ENCODE measurements at regions not wholly inside any gene's neighbourhood (a gene's known extent, or its start where the extent isn't known, plus 50 kb on each side); places are given as distances from the start of the nearest gene placed in this dataset.

DNA sequence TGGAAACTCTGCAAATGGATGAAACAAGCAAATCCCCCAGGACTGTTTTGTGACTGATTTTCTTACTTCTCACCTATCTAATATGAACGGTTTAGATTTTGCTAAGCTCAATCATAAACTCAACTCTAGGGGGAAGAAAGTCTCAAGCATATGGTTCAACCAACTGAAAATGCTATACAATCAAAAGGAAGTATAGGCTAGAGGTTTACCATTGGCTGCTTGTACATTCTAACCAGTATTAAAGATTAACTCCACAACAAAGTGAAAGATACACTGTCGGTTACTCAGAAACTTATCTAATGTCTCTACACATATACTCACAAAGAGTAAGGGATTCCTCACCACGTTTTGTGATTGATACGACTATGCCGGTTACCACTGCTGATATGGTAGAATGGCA is 281.8 kb upstream of the SOX5 start:
- H3K9ac ChIP-seq (ENCODE audit: low read depth, low read length), result no peak overlapping the region
- H3K4ac ChIP-seq (ENCODE audit: low read depth, low read length), result no peak overlapping the region
- H3K9me3 ChIP-seq (ENCODE audit: control insufficient read depth, insufficient read depth, low read length), result no peaks in the 10 kb centered on the region
- H3K9me1 ChIP-seq (ENCODE audit: insufficient read depth, low read length), result peaks cover 3% of the 10 kb centered on the region; the same call in 1 of the 2 replicates
- BruUV-seq (replicated peaks), result no TSS peak
- no peak for ATAC-seq (ENCODE audit: low read depth)
- H3K23ac ChIP-seq (ENCODE audit: low read depth, low read length), result no peak overlapping the region
- TF ChIP-seq MAFK (IDR thresholded peaks at IDR 0.05; ENCODE audit: low read depth, low read length) (no peak), MAZ (IDR thresholded peaks at IDR 0.05; ENCODE audit: borderline replicate concordance, low read depth, low read length) (no peak), MXI1 (IDR thresholded peaks at IDR 0.05; ENCODE audit: borderline replicate concordance, low read depth, low read length) (no peak), RCOR1 (IDR thresholded peaks at IDR 0.05; ENCODE audit: insufficient replicate concordance, low read length) (no peak), RAD21 (IDR thresholded peaks at IDR 0.05; ENCODE audit: low read length) (no peak)
- H2AK9ac ChIP-seq (replicated peaks; ENCODE audit: low read depth, low read length, poor library complexity), result no peak overlapping the region
- no peak overlapping the region for H3K4me2 ChIP-seq (ENCODE audit: low read depth, low read length)
- H2AFZ ChIP-seq (replicated peaks; ENCODE audit: low read length, poor library complexity), result no peak overlapping the region
- no peak overlapping the region for H2BK20ac ChIP-seq (ENCODE audit: low read depth, low read length)
- H3K14ac ChIP-seq (replicated peaks; ENCODE audit: low read depth, low read length), result no peak overlapping the region
- no peak overlapping the region for H4K5ac ChIP-seq (ENCODE audit: low read depth, low read length)
- in situ Hi-C loops (cut with MboI; ENCODE audit: low sequenced_read_pairs) (no loop called here), dilution Hi-C loops (cut with HindIII; ENCODE audit: low sequenced_read_pairs, unreplicated experiment) (no loop called here), intact Hi-C loops (cut with micrococcal nuclease) (no loop called here)
- H2AK5ac ChIP-seq (ENCODE audit: low read depth, low read length), result no peak overlapping the region
- no peaks in the 10 kb centered on the region for H4K20me1 ChIP-seq (ENCODE audit: insufficient read depth, low read length)
- H2BK15ac ChIP-seq (ENCODE audit: low read depth, low read length), result no peak overlapping the region
- no peak overlapping the region for H3K18ac ChIP-seq (ENCODE audit: low read depth, low read length)
- H4K91ac ChIP-seq (ENCODE audit: insufficient read depth, low read depth, low read length), result no peak overlapping the region
- H2BK5ac ChIP-seq (ENCODE audit: low read depth, low read length, poor library complexity, severe bottlenecking), result no peak overlapping the region
- peaks cover 8% of the 10 kb centered on the region for H3K4me1 ChIP-seq (ENCODE audit: control insufficient read depth, insufficient read depth, low read length)
- WGBS, 2 experiments (ENCODE audit: extremely low coverage in 2 of 2, insufficient read length in 1 of 2), result no CpG with 5 or more reads among the region's 5 CpGs
- H3K79me1 ChIP-seq (ENCODE audit: low read depth in 1 of 2, low read length in 2 of 2), result no peaks in the 10 kb centered on the region; a peak in 1 of 4 replicates
- H3K27ac ChIP-seq (ENCODE audit: insufficient read depth, low read length), result no peak overlapping the region
- H4K8ac ChIP-seq (ENCODE audit: low read depth in 2 of 2, low read length in 2 of 2), result no peak overlapping the region
- H2BK120ac ChIP-seq (ENCODE audit: low read depth, low read length), result no peak overlapping the region
- CTCF ChIA-PET, result no interaction called here
- H3K36me3 ChIP-seq (ENCODE audit: control insufficient read depth, insufficient read depth, low read length), result no peaks in the 10 kb centered on the region
- no peak for DNase-seq
- H3K56ac ChIP-seq (ENCODE audit: extremely low read depth, insufficient read depth, low read length), result no peak overlapping the region
- POLR2A ChIA-PET (ENCODE audit: unreplicated experiment), result no interaction called here
- H3K27me3 ChIP-seq (ENCODE audit: control insufficient read depth, insufficient read depth, low read length), result no peaks in the 10 kb centered on the region
- H3K4me3 ChIP-seq (ENCODE audit: insufficient read depth, low read depth, low read length), result no peak overlapping the region

Data from IMR-90 (cell line).